ENCODE measurements at regions not wholly inside any gene's neighbourhood (a gene's known extent, or its start where the extent isn't known, plus 50 kb on each side); places are given as distances from the start of the nearest gene placed in this dataset.

DNA sequence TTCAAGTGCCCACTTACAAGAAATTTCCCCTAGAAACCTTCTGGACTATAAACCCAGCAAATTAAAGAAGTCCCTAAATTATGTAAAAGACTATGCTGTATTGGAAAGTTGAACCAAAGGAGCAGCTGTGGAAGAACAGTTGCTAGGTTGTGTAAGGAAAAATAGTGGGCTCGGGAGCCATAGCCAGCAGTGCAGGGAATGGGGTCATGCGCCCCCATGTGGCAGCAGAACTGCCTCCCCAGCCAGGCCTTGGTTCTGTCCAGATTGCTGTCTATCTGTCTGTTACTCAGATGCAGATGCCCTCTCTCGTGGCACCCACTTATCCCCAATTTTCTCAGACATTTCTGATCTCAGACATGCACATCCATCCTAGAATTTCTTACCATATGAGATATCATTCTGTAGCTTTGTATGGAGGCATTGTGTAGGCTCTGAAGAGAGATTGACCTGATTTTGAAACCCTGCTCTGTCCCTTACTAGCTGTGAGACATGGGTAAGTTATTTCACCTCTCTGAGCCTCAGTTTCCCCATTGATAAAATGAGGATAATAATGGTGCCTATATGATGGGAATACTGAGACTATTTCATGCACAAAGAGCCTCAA is 258.3 kb downstream of the SS18 start:
- no peaks in the 10 kb centered on the region for H3K4me1 ChIP-seq (ENCODE audit: insufficient read depth, low read length)
- no peak overlapping the region for H3K4me3 ChIP-seq (ENCODE audit: low read depth in 1 of 2, low read length in 2 of 2)
- no peak overlapping the region for H3K27ac ChIP-seq (ENCODE audit: low read length)
- no peak overlapping the region for H3K9ac ChIP-seq (ENCODE audit: low read depth, low read length)
- H3K9me3 ChIP-seq (ENCODE audit: insufficient read depth, low read length, severe bottlenecking): no peaks in the 10 kb centered on the region
- DNase-seq (peak; percentile 24), ATAC-seq (ENCODE audit: insufficient read depth, low read depth) (peak; percentile 64; the same call in 1 of the 3 replicates)
- H3K4me2 ChIP-seq (ENCODE audit: insufficient read depth, low read length): no peak overlapping the region
- no peaks in the 10 kb centered on the region for H3K36me3 ChIP-seq (ENCODE audit: insufficient read depth, low read length)
- TF ChIP-seq EZH2 (IDR thresholded peaks at IDR 0.05; ENCODE audit: borderline replicate concordance, low read depth, low read length, severe bottlenecking): no peak
- TF ChIP-seq, protein P1, sequence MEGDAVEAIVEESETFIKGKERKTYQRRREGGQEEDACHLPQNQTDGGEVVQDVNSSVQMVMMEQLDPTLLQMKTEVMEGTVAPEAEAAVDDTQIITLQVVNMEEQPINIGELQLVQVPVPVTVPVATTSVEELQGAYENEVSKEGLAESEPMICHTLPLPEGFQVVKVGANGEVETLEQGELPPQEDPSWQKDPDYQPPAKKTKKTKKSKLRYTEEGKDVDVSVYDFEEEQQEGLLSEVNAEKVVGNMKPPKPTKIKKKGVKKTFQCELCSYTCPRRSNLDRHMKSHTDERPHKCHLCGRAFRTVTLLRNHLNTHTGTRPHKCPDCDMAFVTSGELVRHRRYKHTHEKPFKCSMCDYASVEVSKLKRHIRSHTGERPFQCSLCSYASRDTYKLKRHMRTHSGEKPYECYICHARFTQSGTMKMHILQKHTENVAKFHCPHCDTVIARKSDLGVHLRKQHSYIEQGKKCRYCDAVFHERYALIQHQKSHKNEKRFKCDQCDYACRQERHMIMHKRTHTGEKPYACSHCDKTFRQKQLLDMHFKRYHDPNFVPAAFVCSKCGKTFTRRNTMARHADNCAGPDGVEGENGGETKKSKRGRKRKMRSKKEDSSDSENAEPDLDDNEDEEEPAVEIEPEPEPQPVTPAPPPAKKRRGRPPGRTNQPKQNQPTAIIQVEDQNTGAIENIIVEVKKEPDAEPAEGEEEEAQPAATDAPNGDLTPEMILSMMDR (IDR thresholded peaks at IDR 0.05; ENCODE audit: borderline replicate concordance, extremely low read depth, low read length, poor library complexity, severe bottlenecking): peak; percentile 71
- no peaks in the 10 kb centered on the region for H3K79me2 ChIP-seq (ENCODE audit: insufficient read depth, low read length)
- H3K27me3 ChIP-seq (ENCODE audit: insufficient read depth, low read length, poor library complexity): no peaks in the 10 kb centered on the region
- H4K20me1 ChIP-seq (ENCODE audit: insufficient read depth, low read length): no peaks in the 10 kb centered on the region
- H2AFZ ChIP-seq (ENCODE audit: low read depth, low read length): no peak overlapping the region

DNA sequence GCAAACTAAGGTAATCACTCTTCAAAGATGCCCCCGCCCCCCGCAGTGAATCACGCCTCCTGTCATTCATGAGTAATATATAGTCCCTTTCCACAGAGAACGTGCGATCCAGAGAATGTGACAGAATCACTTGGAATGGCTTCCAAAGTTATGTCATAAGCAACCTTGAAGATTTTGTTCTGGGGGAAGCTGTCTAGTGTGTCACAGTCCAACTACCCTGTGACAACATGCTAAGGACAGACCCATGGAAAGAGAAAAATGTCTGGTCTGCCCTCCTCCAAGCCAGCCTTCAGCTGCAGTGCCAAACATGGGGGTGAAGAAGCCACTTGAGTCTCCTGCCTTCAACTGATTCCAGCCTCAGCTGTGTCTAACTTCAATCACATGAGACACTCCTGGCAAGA is 259.1 kb downstream of the SS18 start:
- Histone ChIP-seq H3K36me3 (ENCODE audit: insufficient read depth, low read length) (no peaks in the 10 kb centered on the region), H3K4me1 (ENCODE audit: insufficient read depth, low read length) (no peaks in the 10 kb centered on the region), H2AFZ (ENCODE audit: low read depth, low read length) (no peak overlapping the region), H3K27ac (ENCODE audit: low read length) (no peak overlapping the region), H3K9me3 (ENCODE audit: insufficient read depth, low read length, severe bottlenecking) (no peaks in the 10 kb centered on the region), H4K20me1 (ENCODE audit: insufficient read depth, low read length) (no peaks in the 10 kb centered on the region), H3K4me2 (ENCODE audit: insufficient read depth, low read length) (no peak overlapping the region), H3K9ac (ENCODE audit: low read depth, low read length) (no peak overlapping the region), H3K4me3 (ENCODE audit: low read depth in 1 of 2, low read length in 2 of 2) (no peak overlapping the region), H3K27me3 (ENCODE audit: insufficient read depth, low read length, poor library complexity) (no peaks in the 10 kb centered on the region), H3K79me2 (ENCODE audit: insufficient read depth, low read length) (no peaks in the 10 kb centered on the region)
- DNase-seq (no peak), ATAC-seq (ENCODE audit: insufficient read depth, low read depth) (no peak)
- TF ChIP-seq EZH2 (IDR thresholded peaks at IDR 0.05; ENCODE audit: borderline replicate concordance, low read depth, low read length, severe bottlenecking): no peak
- TF ChIP-seq, protein P1 (IDR thresholded peaks at IDR 0.05; ENCODE audit: borderline replicate concordance, extremely low read depth, low read length, poor library complexity, severe bottlenecking): no peak

DNA sequence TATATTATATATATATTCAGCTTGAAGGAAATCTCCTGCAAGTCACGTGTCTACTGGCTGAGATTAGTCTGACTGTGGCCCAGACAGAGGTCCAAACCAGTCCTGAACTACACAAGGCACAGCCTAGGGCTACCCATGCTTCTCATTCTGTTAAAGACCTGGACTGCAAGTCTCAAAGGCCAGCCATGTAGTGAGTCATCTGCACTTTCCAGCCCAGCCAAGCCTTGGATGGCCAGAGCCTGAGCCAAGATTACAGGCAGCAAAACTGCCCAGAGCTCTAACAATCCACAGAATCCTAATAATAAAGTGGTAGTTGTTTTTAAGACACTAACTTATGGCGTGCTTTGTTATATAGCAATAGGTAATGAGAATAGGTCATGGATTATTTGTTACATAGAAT is 259.6 kb downstream of the SS18 start:
- no peaks in the 10 kb centered on the region for H3K36me3 ChIP-seq (ENCODE audit: insufficient read depth, low read length)
- H3K4me3 ChIP-seq (ENCODE audit: low read depth in 1 of 2, low read length in 2 of 2): no peak overlapping the region
- H3K4me2 ChIP-seq (ENCODE audit: insufficient read depth, low read length): no peak overlapping the region
- H3K27me3 ChIP-seq (ENCODE audit: insufficient read depth, low read length, poor library complexity): no peaks in the 10 kb centered on the region
- H3K27ac ChIP-seq (ENCODE audit: low read length): no peak overlapping the region
- H2AFZ ChIP-seq (ENCODE audit: low read depth, low read length): no peak overlapping the region
- TF ChIP-seq, protein P1 (IDR thresholded peaks at IDR 0.05; ENCODE audit: borderline replicate concordance, extremely low read depth, low read length, poor library complexity, severe bottlenecking): no peak
- no peak for TF ChIP-seq EZH2 (IDR thresholded peaks at IDR 0.05; ENCODE audit: borderline replicate concordance, low read depth, low read length, severe bottlenecking)
- H4K20me1 ChIP-seq (ENCODE audit: insufficient read depth, low read length): no peaks in the 10 kb centered on the region
- H3K79me2 ChIP-seq (ENCODE audit: insufficient read depth, low read length): no peaks in the 10 kb centered on the region
- H3K4me1 ChIP-seq (ENCODE audit: insufficient read depth, low read length): no peaks in the 10 kb centered on the region
- ATAC-seq (ENCODE audit: insufficient read depth, low read depth): no peak
- H3K9ac ChIP-seq (ENCODE audit: low read depth, low read length): no peak overlapping the region
- no peak for DNase-seq
- no peaks in the 10 kb centered on the region for H3K9me3 ChIP-seq (ENCODE audit: insufficient read depth, low read length, severe bottlenecking)
